HEK293T (cell line): ENCODE measurements at regions not wholly inside any gene's neighbourhood (a gene's known extent, or its start where the extent isn't known, plus 50 kb on each side); places are given as distances from the start of the nearest gene placed in this dataset.

Source experiments
- CTCF ChIA-PET: fragments of 350-600 bp; formaldehyde crosslinking; extraction: SDS; loops from one replicate; lab custom pipeline; 2021; ENCODE audit warnings: antibody characterized with exemption, inconsistent platforms; lab: Yijun Ruan, JAX
- POLR2A ChIA-PET: fragments of 350-600 bp; formaldehyde crosslinking; extraction: SDS; loops from one replicate; lab custom pipeline; 2020; ENCODE audit warnings: antibody characterized with exemption, inconsistent platforms; lab: Yijun Ruan, JAX
- DNase-seq: peaks from one replicate; pipeline ENCODE4 v3.0.0; 2012; ENCODE audit warnings: mixed read lengths; ENCODE audit errors: extremely low spot score
- ARNT ChIP-seq: fragments of 450-650 bp; IDR thresholded peaks from 2 replicates; pipeline ENCODE4 v1.6.1; 2017; ENCODE audit warnings: mild to moderate bottlenecking
- BHLHE40 ChIP-seq: fragments of 450-650 bp; IDR thresholded peaks from 2 replicates; pipeline ENCODE4 v1.6.1; 2016; ENCODE audit warnings: mild to moderate bottlenecking, moderate library complexity, borderline replicate concordance
- CTBP1 ChIP-seq: fragments of 450-650 bp; IDR thresholded peaks from 2 replicates; pipeline ENCODE4 v1.6.1; 2016; ENCODE audit warnings: borderline replicate concordance
- ELF4 ChIP-seq: fragments of 450-650 bp; IDR thresholded peaks from 2 replicates; pipeline ENCODE4 v1.6.1; 2017; ENCODE audit warnings: antibody characterized with exemption
- FOXA1 ChIP-seq: fragments of 450-650 bp; IDR thresholded peaks from 2 replicates; pipeline ENCODE4 v1.6.1; 2016; ENCODE audit warnings: mild to moderate bottlenecking
- FOXK2 ChIP-seq: fragments of 450-650 bp; IDR thresholded peaks from 2 replicates; pipeline ENCODE4 v1.6.1; 2016; ENCODE audit warnings: mild to moderate bottlenecking
- FOXM1 ChIP-seq: fragments of 450-650 bp; IDR thresholded peaks from 2 replicates; pipeline ENCODE4 v1.6.1; 2017; ENCODE audit warnings: mild to moderate bottlenecking, borderline replicate concordance
- HDGF ChIP-seq: fragments of 450-650 bp; IDR thresholded peaks from 2 replicates; pipeline ENCODE4 v1.6.1; 2017; ENCODE audit warnings: antibody characterized with exemption, borderline replicate concordance
- L3MBTL2 ChIP-seq: fragments of 450-650 bp; conservative IDR thresholded peaks from 2 replicates; pipeline ENCODE4 v1.6.1; 2016; ENCODE audit warnings: mild to moderate bottlenecking
- LEF1 ChIP-seq: fragments of 450-650 bp; IDR thresholded peaks from 2 replicates; pipeline ENCODE4 v1.6.1; 2017; ENCODE audit warnings: mild to moderate bottlenecking, borderline replicate concordance
- NFRKB ChIP-seq: fragments of 450-650 bp; IDR thresholded peaks from 2 replicates; pipeline ENCODE4 v1.6.1; 2016; ENCODE audit warnings: mild to moderate bottlenecking, moderate library complexity
- PKNOX1 ChIP-seq: fragments of 450-650 bp; IDR thresholded peaks from 2 replicates; pipeline ENCODE4 v1.6.1; 2016
- SP1 ChIP-seq: fragments of 450-650 bp; IDR thresholded peaks from 2 replicates; pipeline ENCODE4 v1.6.1; 2017
- SUZ12 ChIP-seq: fragments of 450-650 bp; IDR thresholded peaks from 2 replicates; pipeline ENCODE4 v1.6.1; 2016; ENCODE audit warnings: mild to moderate bottlenecking
- TARDBP ChIP-seq: fragments of 450-650 bp; IDR thresholded peaks from 2 replicates; pipeline ENCODE4 v1.6.1; 2016
- ZNF384 ChIP-seq: fragments of 450-650 bp; IDR thresholded peaks from 2 replicates; pipeline ENCODE4 v1.6.1; 2016

DNA sequence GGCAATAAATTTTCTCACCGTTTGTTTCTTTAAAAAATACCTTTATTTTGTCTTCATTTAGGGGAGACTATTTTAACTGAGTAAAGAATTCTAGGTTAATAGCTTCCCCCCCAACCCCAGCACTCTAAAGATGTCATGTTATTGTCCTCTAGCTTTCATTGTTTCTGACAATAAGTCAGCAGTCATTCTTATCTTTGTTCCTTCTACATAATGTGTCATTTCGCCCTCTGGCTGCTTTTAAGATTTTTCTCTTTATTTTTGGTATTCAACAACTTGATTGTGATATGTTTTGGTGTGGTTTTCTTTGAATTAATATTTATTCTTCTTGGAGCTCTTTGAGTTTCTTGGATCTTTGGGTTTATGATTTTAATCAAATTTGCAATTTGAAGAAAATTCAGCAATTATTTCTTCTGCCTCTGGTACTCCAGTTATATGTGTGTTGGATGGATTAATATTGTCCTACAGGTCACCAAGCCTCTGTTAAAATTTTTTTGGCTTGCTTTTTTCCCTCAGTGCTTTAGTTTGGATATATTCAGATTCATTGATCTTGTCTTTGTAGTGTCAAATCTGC, 64.6 kb upstream of the ELN start:
- DNase-seq: no peak
- ChIA-PET POLR2A (no interaction called here), CTCF (no interaction called here)
- TF ChIP-seq PKNOX1 (no peak), ZNF384 (no peak), SUZ12 (no peak), L3MBTL2 (no peak), BHLHE40 (no peak), ARNT (no peak), FOXM1 (no peak), CTBP1 (no peak)

GRCh38 chr7:73964786-73965185, 63.2 kb upstream of the ELN start:
- ChIA-PET CTCF (interaction anchor here (0.6 kb wide), 1 partner anchor 134 kb away, joined by 3 read pairs; no protein-coding TSS in a partner anchor), POLR2A (no interaction called here)
- no peak for DNase-seq
- no peak for TF ChIP-seq BHLHE40
- no peak for TF ChIP-seq CTBP1
- no peak for TF ChIP-seq ELF4
- no peak for TF ChIP-seq HDGF
- TF ChIP-seq ARNT: no peak
- TF ChIP-seq TARDBP: no peak
- no peak for TF ChIP-seq LEF1
- TF ChIP-seq FOXK2: no peak
- TF ChIP-seq FOXM1: no peak
- no peak for TF ChIP-seq SUZ12
- no peak for TF ChIP-seq NFRKB
- no peak for TF ChIP-seq ZNF384
- no peak for TF ChIP-seq FOXA1
- TF ChIP-seq SP1: no peak
- no peak for TF ChIP-seq L3MBTL2
- TF ChIP-seq PKNOX1: no peak

DNA sequence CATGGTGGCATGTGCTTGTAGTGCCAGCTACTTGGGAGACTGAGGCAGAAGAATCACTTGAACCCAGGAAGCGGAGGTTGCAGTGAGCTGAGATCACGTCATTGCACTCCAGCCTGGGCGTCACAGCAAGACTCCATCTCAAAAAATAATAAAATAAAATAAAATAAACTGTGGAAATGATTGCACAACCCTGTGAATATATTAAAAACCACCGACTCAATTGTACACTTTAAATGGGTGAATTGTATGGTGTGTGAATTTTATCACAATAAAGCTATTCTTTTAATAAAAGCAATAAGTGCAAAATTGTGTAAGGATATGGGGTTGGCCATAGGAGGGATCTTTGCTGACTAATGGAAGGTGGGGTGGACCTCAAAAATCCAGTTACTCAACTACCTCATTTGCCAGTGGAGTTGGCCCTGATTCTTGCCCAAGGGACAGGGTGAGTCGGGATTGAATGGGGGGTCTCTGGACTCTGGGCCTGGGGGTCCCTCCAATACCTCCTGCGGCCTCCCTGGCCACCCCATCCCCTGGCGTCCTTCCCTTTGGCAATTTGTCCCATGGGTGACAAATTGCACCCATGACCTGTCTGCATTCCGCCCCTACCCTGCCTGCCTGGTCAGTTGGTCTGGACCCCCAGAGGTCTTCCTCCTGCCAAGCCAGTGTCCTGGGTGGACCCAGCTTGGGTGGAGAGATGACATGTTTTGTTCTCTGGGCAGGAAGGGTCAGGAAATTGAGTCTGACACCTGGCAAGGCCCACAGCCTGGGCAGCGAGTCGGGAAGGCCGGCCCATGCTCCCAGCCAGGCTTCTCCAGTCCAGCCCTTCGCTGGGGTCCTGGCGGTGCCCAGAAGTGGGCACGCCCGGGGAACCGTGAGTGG, 61.7 kb upstream of the ELN start:
- ChIA-PET CTCF (no interaction called here), POLR2A (no interaction called here)
- TF ChIP-seq HDGF (no peak), NFRKB (no peak), L3MBTL2 (no peak), ARNT (no peak), SP1 (no peak), SUZ12 (no peak), CTBP1 (no peak)
- no peak for DNase-seq

- DNase-seq: no peak
- no peak for TF ChIP-seq BHLHE40
- TF ChIP-seq FOXA1: no peak
- no peak for TF ChIP-seq FOXM1
- TF ChIP-seq PKNOX1: no peak
- no peak for TF ChIP-seq L3MBTL2
- no peak for TF ChIP-seq ZNF384
- no peak for TF ChIP-seq HDGF
- TF ChIP-seq CTBP1: no peak
- TF ChIP-seq TARDBP: no peak
- POLR2A ChIA-PET: no interaction called here
- CTCF ChIA-PET: interaction anchor here (0.6 kb wide), 1 partner anchor 13 kb away, joined by 3 read pairs; no protein-coding TSS in a partner anchor
Measured at GRCh38 chr7:73966941-73967831, 60.8 kb upstream of the ELN start.

GRCh38 chr7:73967832-73968290, 60.1 kb upstream of the ELN start:
- ChIA-PET CTCF (no interaction called here), POLR2A (no interaction called here)
- TF ChIP-seq PKNOX1: no peak
- no peak for TF ChIP-seq HDGF
- TF ChIP-seq SP1: no peak
- no peak for TF ChIP-seq BHLHE40
- TF ChIP-seq ARNT: no peak
- TF ChIP-seq FOXK2: no peak
- no peak for TF ChIP-seq FOXA1
- no peak for TF ChIP-seq LEF1
- no peak for TF ChIP-seq CTBP1
- TF ChIP-seq SUZ12: no peak
- no peak for TF ChIP-seq NFRKB
- TF ChIP-seq FOXM1: no peak
- TF ChIP-seq ELF4: no peak
- TF ChIP-seq TARDBP: no peak
- TF ChIP-seq L3MBTL2: no peak
- no peak for TF ChIP-seq ZNF384
- DNase-seq: no peak
